ENCODE measurements at regions not wholly inside any gene's neighbourhood (a gene's known extent, or its start where the extent isn't known, plus 50 kb on each side); places are given as distances from the start of the nearest gene placed in this dataset.

- no peak for TF ChIP-seq POLR2AphosphoS5 (IDR thresholded peaks at IDR 0.05)
- TF ChIP-seq POLR2A (IDR thresholded peaks at IDR 0.05), result no peak
- TF ChIP-seq CTCF (IDR thresholded peaks at IDR 0.05), result no peak
These were observed 810.5 kb upstream of the LRFN5 start for GRCh38 chr14:40796168-40796567.

All from stomach (tissue), 4 donors.